Gastrocnemius medialis (tissue), 4 donors: ENCODE measurements at regions not wholly inside any gene's neighbourhood (a gene's known extent, or its start where the extent isn't known, plus 50 kb on each side); places are given as distances from the start of the nearest gene placed in this dataset.

ENCODE experiments used
- ATAC-seq, 2 donors: fragments of 150-250 bp; one replicate each; pipeline ENCODE4 v1.9.1; 2016
- DNase-seq, 2 donors: peaks; one replicate each; pipeline ENCODE4 v3.0.0-alpha.2; 2019
- H3K27ac ChIP-seq, 4 donors: fragments of 200-600 bp; sonication (generic); 1 replicate in 1 of 4; 2 replicates in 3 of 4; pipeline ENCODE4 v1.5.1; 2016 to 2018; ENCODE audit warnings: mild to moderate bottlenecking in 2 of 4, moderate library complexity in 1 of 4
- H3K27me3 ChIP-seq, 3 donors: fragments of 200-600 bp; sonication (generic) in 2 of 3; 1 replicate in 1 of 3; 2 replicates in 2 of 3; pipeline versions ENCODE4 v1.5.1 to v1.6.0; 2016 to 2019; ENCODE audit warnings: mild to moderate bottlenecking in 1 of 3, moderate library complexity in 1 of 3
- H3K36me3 ChIP-seq, 2 donors: fragments of 200-600 bp; sonication (generic) in 1 of 2; one replicate each; pipeline ENCODE4 v1.5.1; 2017 to 2018
- H3K4me1 ChIP-seq, 2 donors: fragments of 200-600 bp; sonication (generic) in 1 of 2; one replicate each; pipeline ENCODE4 v1.5.1; 2016 to 2017; ENCODE audit warnings: mild to moderate bottlenecking in 2 of 2
- H3K4me3 ChIP-seq, 4 donors: fragments of 200-600 bp; sonication (generic) in 3 of 4; 1 replicate in 1 of 4; 2 replicates in 3 of 4; pipeline ENCODE4 v1.5.1; 2016 to 2019; ENCODE audit warnings: mild to moderate bottlenecking in 2 of 4
- H3K9me3 ChIP-seq, 3 donors: fragments of 200-600 bp; sonication (generic) in 2 of 3; 1 replicate in 1 of 3; 2 replicates in 2 of 3; pipeline ENCODE4 v1.5.1; 2016 to 2019
- POLR2A ChIP-seq, 2 donors: fragments of 450-650 bp; IDR thresholded peaks; one replicate each; pipeline ENCODE4 v1.6.1; 2017; ENCODE audit warnings: antibody characterized with exemption in 2 of 2, mild to moderate bottlenecking in 2 of 2, moderate library complexity in 2 of 2
- in situ Hi-C, 4 donors: fragments of 200-750 bp; cut with MboI; loops; one replicate each; pipeline versions ENCODE4 v1.15.0 to v1.8.0; 2017; ENCODE audit warnings: low sequenced_read_pairs in 4 of 4
- intact Hi-C: fragments of 100-400 bp; cut with DNase I; formaldehyde crosslinking; loops from one replicate; pipeline ENCODE4 v1.15.1; 2023; ENCODE audit warnings: low total_unique reads
- TF ChIP-seq, protein P1 (sequence below), 5 experiments: fragments of 450-650 bp in 3 of 5; fragments of 200-600 bp in 2 of 5; sonication (generic) in 2 of 5; IDR thresholded peaks in 4 of 5; conservative IDR thresholded peaks in 1 of 5; 1 replicate in 4 of 5; 2 replicates in 1 of 5; pipeline ENCODE4 v1.5.1; 2016 to 2019; ENCODE audit warnings: antibody characterized with exemption in 5 of 5, mild to moderate bottlenecking in 3 of 5, moderate library complexity in 3 of 5

DNA sequence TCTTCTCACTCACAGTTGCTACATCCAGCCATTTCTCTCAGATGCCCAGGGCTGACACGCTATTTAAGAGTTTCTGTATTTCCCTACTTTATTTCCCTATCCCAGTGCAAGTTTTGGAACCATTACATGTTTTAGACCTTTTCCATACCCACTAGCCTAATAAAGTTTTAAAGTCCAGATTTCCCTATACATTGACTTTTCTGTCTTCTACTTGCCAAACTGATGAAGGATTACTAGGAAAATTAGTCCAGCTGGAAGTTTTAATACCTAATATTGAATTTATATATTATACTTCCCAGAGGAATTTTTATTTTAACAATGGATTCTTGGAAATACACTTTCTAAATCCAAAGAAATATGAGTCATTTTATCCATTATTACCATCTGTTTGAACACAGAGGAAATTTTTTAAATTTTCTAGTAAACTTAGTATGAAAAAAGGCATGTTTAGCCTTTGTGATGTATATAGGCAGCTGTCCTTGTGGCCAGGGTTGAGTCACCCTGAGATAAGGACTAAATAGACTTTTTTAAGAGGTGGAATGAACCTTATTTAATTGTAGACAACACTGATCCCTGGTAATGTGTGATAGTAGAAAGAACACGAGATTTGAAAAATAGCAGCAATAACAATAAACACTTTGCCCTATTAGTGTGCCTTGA, 205.0 kb downstream of the TFEC start:
- H3K27ac ChIP-seq: no peak overlapping the region
- DNase-seq (no peak), ATAC-seq (no peak)
- H3K4me3 ChIP-seq: no peak overlapping the region
- intact Hi-C loops (no loop called here), in situ Hi-C loops (no loop called here)
- H3K27me3 ChIP-seq: no peaks in the 10 kb centered on the region
- no peaks in the 10 kb centered on the region for H3K4me1 ChIP-seq
- H3K36me3 ChIP-seq: no peaks in the 10 kb centered on the region
- no peak for TF ChIP-seq POLR2A (IDR thresholded peaks at IDR 0.05)
- no peaks in the 10 kb centered on the region for H3K9me3 ChIP-seq

- no peak for DNase-seq
- in situ Hi-C loops: no loop called here
- intact Hi-C loops: no loop called here
Observed at GRCh38 chr7:115822801-115823200, 207.8 kb downstream of the TFEC start.

DNA sequence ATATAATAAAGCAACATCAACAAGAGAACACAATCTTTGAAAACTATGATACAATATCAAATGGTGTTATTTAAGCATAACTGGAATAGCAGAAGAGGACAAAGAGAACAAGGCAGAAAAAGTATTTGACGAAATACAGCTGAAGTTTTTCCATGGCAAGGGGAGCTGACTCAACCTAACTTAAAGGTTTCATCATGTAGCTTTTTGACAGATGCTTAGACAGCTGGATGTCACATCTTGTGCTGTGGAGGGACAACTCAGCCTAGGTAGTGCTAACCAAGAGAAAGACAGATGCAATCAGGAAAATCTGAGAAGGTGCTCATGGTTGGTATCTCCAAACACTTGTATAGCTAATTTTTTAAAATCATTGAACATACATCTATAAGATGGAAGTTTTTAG, 208.2 kb downstream of the TFEC start:
- Histone ChIP-seq H3K27ac (no peak overlapping the region), H3K4me1 (no peaks in the 10 kb centered on the region), H3K9me3 (no peaks in the 10 kb centered on the region), H3K27me3 (no peaks in the 10 kb centered on the region), H3K4me3 (no peak overlapping the region), H3K36me3 (no peaks in the 10 kb centered on the region)
- no peak for ATAC-seq
- TF ChIP-seq, protein P1, sequence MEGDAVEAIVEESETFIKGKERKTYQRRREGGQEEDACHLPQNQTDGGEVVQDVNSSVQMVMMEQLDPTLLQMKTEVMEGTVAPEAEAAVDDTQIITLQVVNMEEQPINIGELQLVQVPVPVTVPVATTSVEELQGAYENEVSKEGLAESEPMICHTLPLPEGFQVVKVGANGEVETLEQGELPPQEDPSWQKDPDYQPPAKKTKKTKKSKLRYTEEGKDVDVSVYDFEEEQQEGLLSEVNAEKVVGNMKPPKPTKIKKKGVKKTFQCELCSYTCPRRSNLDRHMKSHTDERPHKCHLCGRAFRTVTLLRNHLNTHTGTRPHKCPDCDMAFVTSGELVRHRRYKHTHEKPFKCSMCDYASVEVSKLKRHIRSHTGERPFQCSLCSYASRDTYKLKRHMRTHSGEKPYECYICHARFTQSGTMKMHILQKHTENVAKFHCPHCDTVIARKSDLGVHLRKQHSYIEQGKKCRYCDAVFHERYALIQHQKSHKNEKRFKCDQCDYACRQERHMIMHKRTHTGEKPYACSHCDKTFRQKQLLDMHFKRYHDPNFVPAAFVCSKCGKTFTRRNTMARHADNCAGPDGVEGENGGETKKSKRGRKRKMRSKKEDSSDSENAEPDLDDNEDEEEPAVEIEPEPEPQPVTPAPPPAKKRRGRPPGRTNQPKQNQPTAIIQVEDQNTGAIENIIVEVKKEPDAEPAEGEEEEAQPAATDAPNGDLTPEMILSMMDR (IDR thresholded peaks at IDR 0.05 in 4 of 5, conservative IDR thresholded peaks at IDR 0.05 in 1 of 5): no peak
- no peak for TF ChIP-seq POLR2A (IDR thresholded peaks at IDR 0.05)
- no peak for DNase-seq
- in situ Hi-C loops (no loop called here), intact Hi-C loops (no loop called here)

More at GRCh38 chr7:115822801-115823200, 207.8 kb downstream of the TFEC start:
- TF ChIP-seq POLR2A (IDR thresholded peaks at IDR 0.05): no peak
- TF ChIP-seq, protein P1 (IDR thresholded peaks at IDR 0.05 in 4 of 5, conservative IDR thresholded peaks at IDR 0.05 in 1 of 5): no peak
- Histone ChIP-seq H3K27ac (no peak overlapping the region), H3K27me3 (no peaks in the 10 kb centered on the region), H3K4me1 (no peaks in the 10 kb centered on the region), H3K9me3 (no peaks in the 10 kb centered on the region), H3K4me3 (no peak overlapping the region), H3K36me3 (no peaks in the 10 kb centered on the region)
- no peak for ATAC-seq

GRCh38 chr7:115816318-115816974, 214.1 kb downstream of the TFEC start:
- in situ Hi-C loops: no loop called here
- ATAC-seq (no peak), DNase-seq (no peak)
- no peak overlapping the region for H3K27ac ChIP-seq
- no peaks in the 10 kb centered on the region for H3K9me3 ChIP-seq
- H3K4me1 ChIP-seq: no peaks in the 10 kb centered on the region
- H3K4me3 ChIP-seq: no peak overlapping the region
- intact Hi-C loops: no loop called here
- H3K27me3 ChIP-seq: peaks cover 0 to 3% (median 0%) of the 10 kb centered on the region in 3 donors
- H3K36me3 ChIP-seq: no peaks in the 10 kb centered on the region
- TF ChIP-seq, protein P1 (IDR thresholded peaks at IDR 0.05 in 4 of 5, conservative IDR thresholded peaks at IDR 0.05 in 1 of 5): no peak
- TF ChIP-seq POLR2A (IDR thresholded peaks at IDR 0.05): no peak

DNA sequence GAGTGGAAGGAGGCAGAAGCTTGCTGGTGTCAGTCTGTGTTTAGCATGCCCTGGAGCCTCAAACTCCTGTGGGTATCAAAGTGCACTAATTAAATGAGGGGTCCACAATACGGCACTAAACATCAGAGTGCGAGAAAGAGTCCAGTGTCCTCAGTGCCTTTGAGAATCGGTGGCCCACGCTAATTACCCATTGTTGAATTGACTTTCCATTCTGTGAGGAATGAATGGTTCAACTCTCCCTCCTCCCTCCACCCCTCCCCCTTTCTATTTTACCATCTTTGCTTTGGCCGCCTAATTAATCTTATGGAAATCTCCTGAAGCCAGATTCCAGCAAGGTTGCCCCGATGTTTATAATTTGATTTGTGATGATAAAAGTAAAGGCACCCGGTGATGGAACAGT, 217.8 kb downstream of the TFEC start:
- Histone ChIP-seq H3K27ac (no peak overlapping the region), H3K27me3 (peaks cover 0 to 3% (median 0%) of the 10 kb centered on the region in 3 donors), H3K4me1 (no peaks in the 10 kb centered on the region), H3K36me3 (no peaks in the 10 kb centered on the region), H3K9me3 (no peaks in the 10 kb centered on the region), H3K4me3 (no peak overlapping the region)
- TF ChIP-seq, protein P1 (IDR thresholded peaks at IDR 0.05 in 4 of 5, conservative IDR thresholded peaks at IDR 0.05 in 1 of 5): no peak
- TF ChIP-seq POLR2A (IDR thresholded peaks at IDR 0.05): no peak
- intact Hi-C loops (no loop called here), in situ Hi-C loops (no loop called here)
- DNase-seq (no peak), ATAC-seq (no peak)
